Retina (tissue), 1 donor: ENCODE measurements at regions not wholly inside any gene's neighbourhood (a gene's known extent, or its start where the extent isn't known, plus 50 kb on each side); places are given as distances from the start of the nearest gene placed in this dataset.
A peak's percentile ranks its signal among the peaks of the same experiment; 100 is the strongest.
"Not testable (repeated sequence)": the region's sequence is repeated elsewhere in the genome, so short reads cannot be mapped to it uniquely, and the experiment has no call there.

Experiments
- DNase-seq: peaks from one replicate; pipeline ENCODE4 v3.0.0-alpha.2; 2016

DNA sequence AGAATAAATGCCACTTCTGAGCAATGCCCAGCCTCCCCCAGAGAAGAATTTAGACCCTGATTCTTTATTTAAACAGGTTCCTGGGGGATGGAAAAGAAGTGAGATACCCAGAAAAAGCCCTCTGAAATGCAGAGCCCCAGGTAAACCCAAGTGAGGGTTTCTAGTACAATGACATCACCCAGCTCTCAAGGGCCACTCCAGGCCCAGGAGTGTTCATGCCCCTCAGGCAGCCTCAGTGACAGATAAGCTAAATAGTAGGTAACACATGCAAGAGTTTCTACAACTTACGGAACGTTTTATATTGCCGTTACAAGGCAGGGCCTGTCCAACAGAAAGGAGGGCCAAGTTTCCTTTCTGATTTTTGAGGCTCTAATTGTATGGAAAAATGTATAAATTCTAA lies 683.7 kb upstream of the SALL1 start:
- DNase-seq = no peak

- no peak for DNase-seq
Observed at GRCh38 chr16:51834133-51834532, 683.1 kb upstream of the SALL1 start.

DNA sequence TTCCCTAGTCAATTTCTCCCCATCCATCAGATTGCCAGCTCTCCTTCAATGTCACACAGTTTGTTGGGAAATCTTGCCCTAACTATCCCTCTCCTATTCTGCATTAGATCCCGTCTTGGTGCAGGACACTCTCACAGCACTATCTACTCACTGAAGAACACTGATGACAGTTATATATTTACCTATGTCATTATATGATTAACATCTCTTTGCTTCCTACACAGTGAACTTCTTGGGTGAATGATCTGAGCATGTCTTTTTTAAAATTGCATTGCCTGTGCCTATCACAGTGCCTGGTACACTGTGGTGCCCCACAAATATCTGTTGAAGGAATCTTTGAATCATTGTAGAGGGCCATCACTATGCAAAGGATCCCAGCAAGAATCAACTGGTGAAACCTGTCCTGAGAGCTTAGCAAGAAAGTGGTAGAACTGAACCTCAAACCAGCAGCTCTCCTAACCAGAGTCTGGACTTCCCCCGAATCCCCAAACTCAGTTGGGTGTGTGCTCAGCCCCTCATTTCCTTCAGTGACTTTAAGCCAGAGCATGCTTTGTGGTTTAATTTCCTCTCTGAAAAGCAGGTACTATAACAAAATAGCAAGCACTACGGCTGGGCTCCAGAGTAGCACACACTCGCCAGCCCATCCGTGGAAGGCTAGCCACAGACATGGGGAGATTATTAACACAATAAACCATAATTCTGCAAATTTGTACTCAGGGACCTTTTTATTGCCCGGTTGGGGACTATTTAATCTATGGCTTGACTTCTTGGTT lies 680.7 kb upstream of the SALL1 start:
- DNase-seq = no peak

DNA sequence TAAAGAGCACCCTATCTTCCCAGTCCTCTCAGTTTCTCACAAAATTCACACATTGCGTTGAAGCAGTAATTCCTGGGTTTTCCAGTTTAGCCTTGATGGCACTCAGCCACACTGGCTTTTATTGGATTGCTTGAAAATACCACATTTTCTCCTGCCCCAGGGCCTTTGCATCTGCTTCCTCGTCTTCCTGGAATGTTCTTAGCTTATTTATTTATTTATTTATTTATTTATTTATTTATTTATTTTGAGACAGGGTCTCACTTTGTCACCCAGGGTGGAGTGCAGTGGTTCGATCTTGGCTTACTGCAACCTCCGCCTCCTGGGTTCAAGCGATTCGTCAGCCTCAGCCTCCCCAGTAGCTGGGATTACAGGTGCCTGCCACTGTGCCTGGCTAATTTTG lies 680.0 kb upstream of the SALL1 start:
- not testable (repeated sequence) for DNase-seq

GRCh38 chr16:51825779-51826178 lies 674.7 kb upstream of the SALL1 start:
- DNase-seq = no peak

DNA sequence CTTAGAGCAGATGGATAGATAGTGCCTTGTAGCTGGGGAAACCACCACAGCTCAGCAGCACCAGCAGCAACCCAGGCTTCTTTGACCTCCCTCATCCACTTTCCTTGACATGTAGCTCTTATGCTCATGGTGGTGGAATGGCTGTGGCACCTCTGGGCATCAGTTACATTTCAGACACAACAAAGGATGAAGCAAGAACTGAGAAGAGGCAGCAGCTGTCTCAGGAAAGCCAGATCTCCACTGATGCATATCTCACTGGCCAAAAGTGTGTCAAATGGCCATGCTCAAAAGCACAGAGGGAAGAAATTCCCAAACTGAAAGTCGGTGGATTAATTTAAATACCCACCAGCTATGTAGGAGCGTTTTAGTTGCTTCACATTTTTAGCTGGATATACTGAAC lies 671.4 kb upstream of the SALL1 start:
- DNase-seq = no peak

- no peak for DNase-seq
Observed at GRCh38 chr16:51821527-51821926, 670.5 kb upstream of the SALL1 start.

DNA sequence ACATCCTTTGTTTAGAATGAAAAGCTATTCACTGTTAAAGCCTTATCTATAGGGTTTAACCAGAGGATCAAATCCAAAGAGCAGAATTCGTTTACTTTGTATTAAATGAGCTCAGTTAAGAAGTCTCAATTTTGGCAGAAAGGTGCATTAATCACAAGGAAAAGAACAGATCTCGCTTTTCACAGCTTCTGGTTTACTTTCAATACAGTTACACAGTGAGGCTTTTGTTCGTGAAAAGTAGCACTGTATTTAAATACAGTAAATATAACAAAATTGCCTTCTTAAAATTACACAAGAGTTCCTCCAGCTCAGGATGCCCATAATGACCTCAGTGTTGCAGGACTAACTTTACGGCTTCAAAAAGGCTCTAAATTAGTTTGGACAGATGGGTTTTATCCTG lies 669.1 kb upstream of the SALL1 start:
- DNase-seq = no peak

DNA sequence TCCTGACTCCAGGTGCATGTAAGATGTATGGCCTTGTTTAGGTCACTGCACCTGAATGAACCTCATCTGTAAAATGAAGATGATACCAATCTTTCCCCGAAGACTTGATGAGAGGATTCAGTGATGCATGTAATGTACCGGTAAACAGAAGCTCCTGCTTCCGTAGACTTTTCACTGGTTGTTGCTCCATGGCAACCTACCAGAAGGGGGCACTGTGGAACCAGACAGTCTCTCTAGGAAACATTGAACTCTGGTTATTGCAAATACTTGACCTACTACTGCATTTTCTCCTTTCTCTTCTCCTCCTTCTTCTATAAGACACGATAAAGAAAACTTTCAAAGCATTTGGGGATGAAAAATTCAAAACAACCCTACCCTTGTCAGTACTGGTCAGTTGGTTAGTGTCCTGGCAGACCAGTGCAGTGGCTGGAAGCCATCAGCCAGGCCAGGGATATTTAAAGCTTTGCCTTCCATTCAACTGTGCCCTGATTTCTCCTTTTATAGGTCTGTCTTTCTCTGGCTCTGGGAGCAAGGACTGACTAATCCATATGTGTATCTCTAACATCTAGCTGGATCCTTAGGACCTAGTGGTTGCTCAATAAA lies 667.4 kb upstream of the SALL1 start:
- DNase-seq = peak; percentile 26

DNA sequence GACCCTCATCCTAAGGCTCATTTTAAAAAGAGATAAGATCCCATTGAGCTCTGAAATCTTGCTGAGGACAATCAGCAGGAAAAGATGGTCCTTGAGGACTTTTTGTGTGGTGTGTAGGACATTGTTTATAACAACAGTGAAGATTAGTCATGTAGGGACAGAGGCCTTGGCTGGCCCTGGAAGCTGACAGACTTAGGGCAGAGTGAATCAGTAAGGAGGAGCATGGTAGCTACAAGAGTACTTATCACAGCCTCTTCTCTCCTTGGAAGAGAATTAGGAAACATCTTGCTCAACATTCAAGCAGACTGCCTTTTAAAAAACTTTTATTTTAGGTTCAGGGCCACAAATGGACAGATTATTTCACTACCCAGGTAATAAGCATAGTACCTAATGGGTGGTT lies 665.9 kb upstream of the SALL1 start:
- no peak for DNase-seq

GRCh38 chr16:51815523-51815922 lies 664.5 kb upstream of the SALL1 start:
- no peak for DNase-seq

GRCh38 chr16:51814617-51815016 lies 663.5 kb upstream of the SALL1 start:
- no peak for DNase-seq

- no peak for DNase-seq
Observed at GRCh38 chr16:51813609-51814008, 662.5 kb upstream of the SALL1 start.

DNA sequence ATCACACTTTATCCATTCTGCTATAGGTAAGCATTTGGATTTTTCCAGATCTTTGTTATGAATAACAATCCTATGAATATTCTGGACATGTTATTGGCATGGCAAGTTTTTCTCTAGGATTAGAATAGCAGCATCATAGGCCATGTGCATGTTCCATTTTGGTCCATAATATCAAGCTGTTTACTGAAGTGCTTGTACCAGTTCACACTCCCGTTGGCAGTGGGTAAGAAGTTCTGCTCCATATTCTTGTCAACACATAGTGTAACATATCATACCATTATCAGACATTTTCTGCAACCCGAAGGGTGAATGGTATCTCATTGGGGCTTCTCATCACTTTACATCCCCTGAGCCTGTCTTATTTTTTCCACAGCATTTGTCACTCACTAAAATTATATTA lies 661.9 kb upstream of the SALL1 start:
- DNase-seq = no peak

GRCh38 chr16:51807551-51807950 lies 656.5 kb upstream of the SALL1 start:
- no peak for DNase-seq

GRCh38 chr16:51801635-51802034 lies 650.6 kb upstream of the SALL1 start:
- no peak for DNase-seq

- DNase-seq = no peak
Observed at GRCh38 chr16:51797669-51798259, 646.7 kb upstream of the SALL1 start.

DNA sequence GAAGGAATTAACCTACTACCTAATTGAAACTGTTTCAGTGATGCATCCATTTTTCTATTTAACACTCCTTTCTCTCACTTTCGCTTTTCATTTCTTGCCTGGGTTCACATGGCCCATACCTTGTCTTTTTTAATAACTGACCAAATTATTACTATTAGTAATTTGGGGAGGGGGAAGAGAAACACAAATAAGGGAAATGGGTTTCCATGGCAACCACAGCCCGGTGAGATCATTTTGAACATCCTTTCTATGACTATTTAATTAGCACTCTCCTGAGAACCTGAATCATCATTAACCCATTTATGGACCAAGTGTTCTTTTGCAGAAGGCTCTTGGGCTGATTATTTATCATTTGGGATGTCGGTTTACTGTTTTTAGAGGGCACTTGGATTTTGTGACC lies 628.2 kb upstream of the SALL1 start:
- no peak for DNase-seq

DNA sequence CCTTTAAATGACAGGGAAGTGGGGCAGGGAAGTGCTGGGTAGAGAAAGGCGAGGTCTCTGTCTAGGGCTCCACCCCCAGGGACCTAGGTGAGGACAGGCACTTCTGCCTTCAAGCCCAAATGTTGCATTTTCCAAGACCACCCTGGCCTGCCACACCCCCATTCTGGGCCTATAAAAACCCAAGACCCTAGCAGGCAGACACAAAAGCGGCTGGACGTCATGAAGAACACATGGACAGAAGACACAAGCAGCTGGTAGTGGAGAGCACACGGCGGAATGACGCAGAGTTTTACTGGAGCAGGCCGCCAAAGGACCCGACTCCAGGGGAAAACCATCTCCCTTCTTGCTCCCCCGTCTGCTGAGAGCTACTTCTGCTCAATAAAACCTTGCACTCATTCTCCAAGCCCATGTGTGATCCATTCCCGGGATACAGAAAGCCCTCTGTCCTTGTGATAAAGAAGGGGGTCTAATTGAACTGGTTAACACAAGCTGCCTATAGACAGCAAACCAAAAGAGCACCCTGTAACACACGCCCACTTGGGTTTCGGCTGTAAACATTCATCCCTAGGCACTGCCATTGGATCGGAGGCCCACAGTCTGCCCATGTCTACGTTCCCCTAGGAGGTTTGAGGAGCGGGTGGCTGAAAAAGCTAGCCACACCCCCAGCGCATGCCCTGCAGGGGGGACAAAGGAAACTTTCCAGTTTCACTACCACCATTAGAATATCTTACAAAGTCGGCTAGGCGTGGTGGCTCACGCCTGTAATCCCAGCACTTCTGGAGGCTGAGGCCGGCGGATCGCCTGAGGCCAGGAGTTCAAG lies 622.2 kb upstream of the SALL1 start:
- DNase-seq = no peak

- no peak for DNase-seq
Observed at GRCh38 chr16:51766739-51767138, 615.7 kb upstream of the SALL1 start.

DNA sequence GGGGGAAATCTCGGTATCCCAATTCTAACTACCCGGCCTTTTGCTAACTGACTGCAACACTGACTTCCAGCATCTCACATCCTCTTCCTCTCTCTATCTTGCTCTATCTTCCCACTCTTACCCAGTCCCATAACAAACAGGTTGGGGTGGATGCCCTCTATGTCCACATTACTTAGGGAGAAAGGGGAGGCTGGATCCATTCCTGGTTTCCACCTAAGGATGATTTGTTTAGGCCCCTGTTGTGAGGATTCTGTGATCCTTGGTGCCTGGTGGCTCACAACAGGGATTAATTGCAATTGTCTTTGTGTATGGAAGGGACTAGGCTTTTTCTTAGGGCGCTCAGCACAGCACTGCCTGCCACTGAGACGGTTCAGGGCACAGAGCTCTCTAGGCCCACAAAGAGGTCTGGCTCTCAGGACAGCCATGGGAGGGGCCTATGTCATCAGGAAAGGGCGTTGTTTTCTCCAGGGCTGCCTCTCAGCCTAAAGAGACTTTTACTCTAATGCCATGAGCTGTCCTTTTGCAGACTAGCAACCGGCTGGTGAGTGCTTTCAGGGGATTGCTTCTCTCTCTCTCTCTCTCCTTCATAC lies 612.1 kb upstream of the SALL1 start:
- DNase-seq = peak; percentile 42

DNA sequence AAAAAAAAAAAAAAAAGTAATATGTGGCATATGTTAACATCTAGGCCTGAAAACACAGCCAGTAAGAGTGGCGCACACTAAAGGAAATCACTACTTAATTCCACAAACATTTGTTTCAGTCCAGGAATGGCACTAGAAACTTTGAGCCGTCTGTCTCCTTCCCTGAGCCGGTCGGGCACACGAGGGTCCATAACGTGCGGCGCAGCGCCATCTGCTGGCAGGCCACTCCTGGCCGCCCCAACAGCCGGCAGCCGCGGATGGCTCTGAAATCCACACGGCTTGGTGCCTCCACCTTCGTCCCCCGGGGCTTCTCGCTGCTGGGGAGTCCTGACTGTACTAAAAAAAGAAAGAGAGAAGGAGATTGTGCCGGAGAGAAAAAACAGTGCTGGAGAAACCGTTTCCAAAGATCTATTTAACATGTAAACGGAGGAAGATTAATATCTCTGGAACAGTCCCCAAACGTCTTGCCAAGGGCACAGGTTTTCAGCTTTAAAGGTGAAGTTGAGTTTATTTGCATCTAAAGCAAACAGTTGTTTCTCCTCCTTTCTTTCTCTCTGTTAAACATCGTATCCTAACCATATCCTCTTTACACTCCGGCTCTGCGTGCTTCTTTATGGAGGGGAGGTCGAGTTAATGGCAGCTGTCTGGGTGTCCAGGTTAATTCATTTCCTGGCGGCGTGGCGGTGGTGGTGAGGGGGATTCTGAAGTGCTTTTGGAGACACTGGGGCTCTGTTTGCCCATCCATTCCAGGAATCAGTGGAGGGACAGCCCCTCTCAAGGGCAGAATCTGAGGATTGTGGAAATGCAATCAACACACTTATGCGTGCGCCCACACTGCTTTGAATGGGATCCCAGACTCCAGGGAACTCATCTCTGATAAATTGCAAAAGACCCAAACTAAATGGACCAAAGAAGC lies 611.3 kb upstream of the SALL1 start:
- DNase-seq = peak; percentile 93
